ENCODE measurements at regions not wholly inside any gene's neighbourhood (a gene's known extent, or its start where the extent isn't known, plus 50 kb on each side); places are given as distances from the start of the nearest gene placed in this dataset.

GRCh38 chr15:59841036-59841435 lies 151.9 kb upstream of the BNIP2 start:
- no peak for DNase-seq (ENCODE audit: low spot score)
- Mint-ChIP-seq H3K36me3 (ENCODE audit: low read depth) (no peaks in the 10 kb centered on the region), H3K9me3 (ENCODE audit: low read depth) (no peaks in the 10 kb centered on the region), H3K27ac (ENCODE audit: unreplicated experiment) (no peak overlapping the region), H3K4me3 (ENCODE audit: unreplicated experiment) (no peak overlapping the region), H3K27me3 (ENCODE audit: low read depth) (peaks cover 27% of the 10 kb centered on the region), H3K4me1 (ENCODE audit: low read depth) (no peaks in the 10 kb centered on the region)
- TF ChIP-seq, protein P1, sequence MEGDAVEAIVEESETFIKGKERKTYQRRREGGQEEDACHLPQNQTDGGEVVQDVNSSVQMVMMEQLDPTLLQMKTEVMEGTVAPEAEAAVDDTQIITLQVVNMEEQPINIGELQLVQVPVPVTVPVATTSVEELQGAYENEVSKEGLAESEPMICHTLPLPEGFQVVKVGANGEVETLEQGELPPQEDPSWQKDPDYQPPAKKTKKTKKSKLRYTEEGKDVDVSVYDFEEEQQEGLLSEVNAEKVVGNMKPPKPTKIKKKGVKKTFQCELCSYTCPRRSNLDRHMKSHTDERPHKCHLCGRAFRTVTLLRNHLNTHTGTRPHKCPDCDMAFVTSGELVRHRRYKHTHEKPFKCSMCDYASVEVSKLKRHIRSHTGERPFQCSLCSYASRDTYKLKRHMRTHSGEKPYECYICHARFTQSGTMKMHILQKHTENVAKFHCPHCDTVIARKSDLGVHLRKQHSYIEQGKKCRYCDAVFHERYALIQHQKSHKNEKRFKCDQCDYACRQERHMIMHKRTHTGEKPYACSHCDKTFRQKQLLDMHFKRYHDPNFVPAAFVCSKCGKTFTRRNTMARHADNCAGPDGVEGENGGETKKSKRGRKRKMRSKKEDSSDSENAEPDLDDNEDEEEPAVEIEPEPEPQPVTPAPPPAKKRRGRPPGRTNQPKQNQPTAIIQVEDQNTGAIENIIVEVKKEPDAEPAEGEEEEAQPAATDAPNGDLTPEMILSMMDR (IDR thresholded peaks at IDR 0.05), result no peak

- no peaks in the 10 kb centered on the region for H3K4me1 Mint-ChIP-seq (ENCODE audit: low read depth)
- H3K27me3 Mint-ChIP-seq (ENCODE audit: low read depth), result peaks cover 21% of the 10 kb centered on the region
- TF ChIP-seq, protein P1 (IDR thresholded peaks at IDR 0.05), result no peak
- H3K4me3 Mint-ChIP-seq (ENCODE audit: unreplicated experiment), result no peak overlapping the region
- H3K27ac Mint-ChIP-seq (ENCODE audit: unreplicated experiment), result no peak overlapping the region
- no peaks in the 10 kb centered on the region for H3K36me3 Mint-ChIP-seq (ENCODE audit: low read depth)
- no peak for DNase-seq (ENCODE audit: low spot score)
- no peaks in the 10 kb centered on the region for H3K9me3 Mint-ChIP-seq (ENCODE audit: low read depth)
These were observed 150.8 kb upstream of the BNIP2 start for GRCh38 chr15:59839906-59840305.

DNA sequence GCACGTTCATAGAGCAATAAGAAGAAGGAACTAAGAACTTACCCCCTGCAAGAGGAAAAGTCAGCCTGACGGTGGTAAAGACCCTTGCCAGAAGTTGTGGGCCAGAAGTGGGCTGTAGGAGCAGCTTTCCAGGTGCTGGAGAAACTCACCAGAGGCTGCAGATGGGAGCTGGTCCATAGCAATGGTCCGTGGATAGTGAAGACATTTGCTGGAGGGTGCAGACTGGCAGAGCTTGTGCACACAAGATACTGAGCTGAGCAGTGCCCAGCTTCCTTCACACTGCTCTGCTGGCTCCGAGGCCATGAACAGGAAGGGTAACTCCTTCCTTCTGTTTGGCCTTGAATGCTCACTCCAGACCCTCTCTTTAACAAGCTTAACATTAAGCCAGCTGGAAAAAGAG lies 149.8 kb upstream of the BNIP2 start:
- Mint-ChIP-seq H3K36me3 (ENCODE audit: low read depth) (no peaks in the 10 kb centered on the region), H3K4me3 (ENCODE audit: unreplicated experiment) (no peak overlapping the region), H3K27me3 (ENCODE audit: low read depth) (peaks cover 21% of the 10 kb centered on the region), H3K27ac (ENCODE audit: unreplicated experiment) (no peak overlapping the region), H3K4me1 (ENCODE audit: low read depth) (no peaks in the 10 kb centered on the region), H3K9me3 (ENCODE audit: low read depth) (no peaks in the 10 kb centered on the region)
- DNase-seq (ENCODE audit: low spot score), result no peak
- TF ChIP-seq, protein P1 (IDR thresholded peaks at IDR 0.05), result no peak

GRCh38 chr15:59835776-59836175 lies 146.7 kb upstream of the BNIP2 start:
- Mint-ChIP-seq H3K27me3 (ENCODE audit: low read depth) (peaks cover 18% of the 10 kb centered on the region), H3K27ac (ENCODE audit: unreplicated experiment) (no peak overlapping the region), H3K9me3 (ENCODE audit: low read depth) (no peaks in the 10 kb centered on the region), H3K36me3 (ENCODE audit: low read depth) (no peaks in the 10 kb centered on the region), H3K4me3 (ENCODE audit: unreplicated experiment) (no peak overlapping the region), H3K4me1 (ENCODE audit: low read depth) (no peaks in the 10 kb centered on the region)
- no peak for DNase-seq (ENCODE audit: low spot score)
- TF ChIP-seq, protein P1 (IDR thresholded peaks at IDR 0.05), result no peak

DNA sequence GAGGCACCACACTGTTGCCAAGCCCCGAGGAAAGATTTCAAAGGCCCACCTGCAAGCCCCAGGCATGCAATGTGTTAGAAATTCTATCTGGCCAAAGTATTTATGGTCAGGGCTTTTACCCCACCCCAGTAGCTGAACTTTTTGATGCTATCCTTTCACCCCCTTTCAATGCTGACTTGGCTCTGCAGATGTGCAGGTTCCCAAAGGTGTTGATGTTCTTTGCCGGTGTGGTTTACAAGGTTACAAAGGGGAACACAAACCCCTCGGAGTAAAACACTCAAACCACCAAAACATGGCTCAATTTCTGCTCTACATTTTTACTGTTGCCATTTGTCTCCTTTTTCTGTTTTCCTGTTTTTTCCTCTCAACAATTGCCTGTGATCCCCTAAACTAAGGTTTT lies 145.4 kb upstream of the BNIP2 start:
- peaks cover 15% of the 10 kb centered on the region for H3K27me3 Mint-ChIP-seq (ENCODE audit: low read depth)
- no peak overlapping the region for H3K27ac Mint-ChIP-seq (ENCODE audit: unreplicated experiment)

More for the DNA sequence above, 145.4 kb upstream of the BNIP2 start:
- no peaks in the 10 kb centered on the region for H3K4me1 Mint-ChIP-seq (ENCODE audit: low read depth)
- no peaks in the 10 kb centered on the region for H3K9me3 Mint-ChIP-seq (ENCODE audit: low read depth)
- no peak for DNase-seq (ENCODE audit: low spot score)
- H3K4me3 Mint-ChIP-seq (ENCODE audit: unreplicated experiment), result no peak overlapping the region
- TF ChIP-seq, protein P1 (IDR thresholded peaks at IDR 0.05), result no peak
- H3K36me3 Mint-ChIP-seq (ENCODE audit: low read depth), result no peaks in the 10 kb centered on the region

All from chondrocyte (in vitro differentiated cells).